Loucy (cell line): ENCODE measurements at regions not wholly inside any gene's neighbourhood (a gene's known extent, or its start where the extent isn't known, plus 50 kb on each side); places are given as distances from the start of the nearest gene placed in this dataset.

Experiments used
- CTCF ChIP-seq: fragments of 200-600 bp; sonication (generic); conservative IDR thresholded peaks from 2 replicates; pipeline ENCODE4 v1.5.1; 2014; ENCODE audit warnings: mild to moderate bottlenecking, antibody characterized with exemption, low read length
- EZH2phosphoT487 ChIP-seq: fragments of 200-600 bp; IDR thresholded peaks from 2 replicates; pipeline ENCODE4 v1.6.1; 2018; ENCODE audit warnings: antibody characterized with exemption, mild to moderate bottlenecking, moderate library complexity, borderline replicate concordance

- TF ChIP-seq CTCF (no peak), EZH2phosphoT487 (no peak)
These were observed 262.7 kb upstream of the HABP2 start for GRCh38 chr10:113290137-113290536.
